ENCODE measurements at regions not wholly inside any gene's neighbourhood (a gene's known extent, or its start where the extent isn't known, plus 50 kb on each side); places are given as distances from the start of the nearest gene placed in this dataset.

DNA sequence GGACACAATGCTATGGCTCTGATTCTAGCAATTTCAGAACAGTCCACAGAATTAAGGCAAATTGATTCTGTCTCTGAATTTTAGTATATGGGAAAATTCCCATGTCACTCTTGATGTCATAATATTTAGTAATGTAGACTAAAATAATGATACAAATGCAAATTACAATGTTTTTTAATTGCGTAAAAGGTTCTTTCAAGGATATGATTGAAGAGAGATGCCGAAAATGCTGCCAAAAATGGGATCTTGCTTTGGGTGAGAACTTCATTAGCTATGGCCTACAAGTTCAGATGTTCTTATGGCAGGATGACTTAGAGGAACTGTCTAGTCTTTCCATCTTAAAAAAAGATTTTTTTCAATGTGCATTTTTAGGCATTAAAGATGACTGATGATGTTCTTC is 170.6 kb downstream of the TMA16 start:
- H3K27me3 ChIP-seq (ENCODE audit: control insufficient read depth, insufficient read depth), result no peaks in the 10 kb centered on the region
- H3K9me3 ChIP-seq (ENCODE audit: control insufficient read depth, low read length), result no peaks in the 10 kb centered on the region
- DNase-seq, result no peak
- intact Hi-C loops (cut with DNase I), result no loop called here
- ATAC-seq, result no peak
- H3K4me3 ChIP-seq (ENCODE audit: low read length), result no peak overlapping the region
- 90% methylated on average over 2 of the region's 2 CpGs for WGBS
- H3K4me1 ChIP-seq (ENCODE audit: control insufficient read depth, insufficient read depth, low read length), result no peaks in the 10 kb centered on the region
- no peak overlapping the region for H3K27ac ChIP-seq (ENCODE audit: low read length)

DNA sequence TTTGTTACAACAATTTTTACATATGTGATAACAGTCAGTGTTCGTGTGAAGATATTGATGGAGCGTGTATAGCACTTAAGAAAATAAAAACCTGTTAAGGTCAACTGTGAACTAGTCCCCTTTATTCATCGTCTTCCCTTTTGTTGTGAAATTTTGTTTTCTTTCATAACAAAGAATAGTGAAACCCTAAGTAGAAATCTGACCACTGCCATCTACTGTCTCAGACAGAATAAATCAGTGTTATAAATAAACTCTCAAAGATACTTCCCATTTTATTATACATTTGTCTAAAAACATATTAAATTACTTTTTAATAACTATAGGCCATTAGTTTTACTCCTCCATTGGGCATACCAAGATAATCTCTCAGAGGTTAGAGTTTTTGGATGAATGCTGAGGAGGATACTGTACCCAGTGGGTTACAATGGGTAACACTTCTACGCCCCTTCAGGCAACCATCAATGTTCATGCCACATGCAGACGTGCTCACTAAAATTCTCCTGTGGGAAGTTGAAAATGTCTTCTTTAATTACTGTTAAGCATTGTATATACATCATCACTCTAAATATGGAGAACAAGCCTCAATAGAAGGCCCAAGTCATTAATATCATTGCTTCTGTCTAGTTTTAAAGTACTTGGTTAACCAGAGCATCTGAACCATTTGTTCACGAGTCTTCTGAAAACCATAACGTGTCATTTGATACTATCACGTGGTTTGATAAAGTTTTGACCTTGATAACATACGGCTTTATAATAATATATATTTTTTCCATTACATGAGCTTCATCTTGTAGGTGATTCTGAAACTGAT is 171.2 kb downstream of the TMA16 start:
- 75% methylated on average over 9 of the region's 9 CpGs for WGBS
- Histone ChIP-seq H3K27ac (ENCODE audit: low read length) (no peak overlapping the region), H3K4me3 (ENCODE audit: low read length) (no peak overlapping the region), H3K27me3 (ENCODE audit: control insufficient read depth, insufficient read depth) (no peaks in the 10 kb centered on the region), H3K9me3 (ENCODE audit: control insufficient read depth, low read length) (no peaks in the 10 kb centered on the region), H3K4me1 (ENCODE audit: control insufficient read depth, insufficient read depth, low read length) (no peaks in the 10 kb centered on the region)
- ATAC-seq (no peak), DNase-seq (no peak)
- intact Hi-C loops (cut with DNase I), result no loop called here

DNA sequence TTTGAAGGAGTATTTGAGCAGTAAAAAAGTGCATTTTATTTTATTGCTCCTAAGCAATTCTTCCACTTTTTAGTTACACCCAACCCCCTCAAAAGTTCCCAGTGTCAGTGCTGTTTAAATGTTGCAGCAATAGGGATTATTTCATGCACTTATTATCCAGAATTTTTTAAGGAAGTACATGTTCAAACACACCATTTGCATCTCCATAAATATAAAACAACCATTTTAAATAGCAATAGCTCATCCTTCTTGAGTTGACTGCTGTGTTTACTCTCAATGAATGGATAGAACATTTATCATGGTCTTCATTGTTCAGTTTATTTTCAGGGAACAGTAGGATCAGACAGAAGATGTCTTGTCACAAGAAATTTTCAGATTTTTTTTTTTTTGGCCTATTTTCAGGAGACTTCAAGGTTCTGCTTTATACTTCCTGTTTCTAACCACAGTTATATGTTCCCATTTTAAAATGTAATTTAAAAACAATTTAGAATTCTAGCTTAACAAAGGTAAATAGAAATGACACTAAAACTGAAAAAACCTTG is 171.9 kb downstream of the TMA16 start:
- no peak for ATAC-seq
- no peaks in the 10 kb centered on the region for H3K9me3 ChIP-seq (ENCODE audit: control insufficient read depth, low read length)
- no peak for DNase-seq
- H3K27ac ChIP-seq (ENCODE audit: low read length), result no peak overlapping the region
- no peaks in the 10 kb centered on the region for H3K4me1 ChIP-seq (ENCODE audit: control insufficient read depth, insufficient read depth, low read length)
- no peak overlapping the region for H3K4me3 ChIP-seq (ENCODE audit: low read length)
- no peaks in the 10 kb centered on the region for H3K27me3 ChIP-seq (ENCODE audit: control insufficient read depth, insufficient read depth)
- intact Hi-C loops (cut with DNase I), result no loop called here

DNA sequence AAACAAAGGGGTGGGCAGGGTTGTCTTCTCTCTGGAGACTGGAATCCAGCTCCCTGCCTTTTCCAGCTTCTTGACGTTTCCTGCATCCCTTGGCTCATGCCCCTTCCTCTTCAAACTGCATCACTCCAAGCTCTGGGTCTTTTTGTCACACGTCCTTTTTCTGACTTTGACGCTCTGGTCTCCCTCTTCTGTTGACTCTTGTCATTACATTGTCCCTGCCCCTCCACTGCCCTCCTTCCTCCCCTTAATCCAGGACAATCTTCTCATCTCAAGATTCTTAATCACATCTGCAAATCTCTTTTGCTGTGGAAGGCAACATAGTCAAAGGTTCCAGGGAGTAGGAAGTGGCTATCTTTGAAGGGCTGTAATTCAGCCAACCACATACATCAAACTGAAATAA is 178.3 kb downstream of the TMA16 start:
- H3K9me3 ChIP-seq (ENCODE audit: control insufficient read depth, low read length), result no peaks in the 10 kb centered on the region
- no peak overlapping the region for H3K4me3 ChIP-seq (ENCODE audit: low read length)
- WGBS, result 65% methylated on average over 3 of the region's 3 CpGs
- no peak for DNase-seq
- no peaks in the 10 kb centered on the region for H3K27me3 ChIP-seq (ENCODE audit: control insufficient read depth, insufficient read depth)
- H3K4me1 ChIP-seq (ENCODE audit: control insufficient read depth, insufficient read depth, low read length), result no peaks in the 10 kb centered on the region
- H3K27ac ChIP-seq (ENCODE audit: low read length), result no peak overlapping the region
- intact Hi-C loops (cut with DNase I), result no loop called here
- no peak for ATAC-seq

DNA sequence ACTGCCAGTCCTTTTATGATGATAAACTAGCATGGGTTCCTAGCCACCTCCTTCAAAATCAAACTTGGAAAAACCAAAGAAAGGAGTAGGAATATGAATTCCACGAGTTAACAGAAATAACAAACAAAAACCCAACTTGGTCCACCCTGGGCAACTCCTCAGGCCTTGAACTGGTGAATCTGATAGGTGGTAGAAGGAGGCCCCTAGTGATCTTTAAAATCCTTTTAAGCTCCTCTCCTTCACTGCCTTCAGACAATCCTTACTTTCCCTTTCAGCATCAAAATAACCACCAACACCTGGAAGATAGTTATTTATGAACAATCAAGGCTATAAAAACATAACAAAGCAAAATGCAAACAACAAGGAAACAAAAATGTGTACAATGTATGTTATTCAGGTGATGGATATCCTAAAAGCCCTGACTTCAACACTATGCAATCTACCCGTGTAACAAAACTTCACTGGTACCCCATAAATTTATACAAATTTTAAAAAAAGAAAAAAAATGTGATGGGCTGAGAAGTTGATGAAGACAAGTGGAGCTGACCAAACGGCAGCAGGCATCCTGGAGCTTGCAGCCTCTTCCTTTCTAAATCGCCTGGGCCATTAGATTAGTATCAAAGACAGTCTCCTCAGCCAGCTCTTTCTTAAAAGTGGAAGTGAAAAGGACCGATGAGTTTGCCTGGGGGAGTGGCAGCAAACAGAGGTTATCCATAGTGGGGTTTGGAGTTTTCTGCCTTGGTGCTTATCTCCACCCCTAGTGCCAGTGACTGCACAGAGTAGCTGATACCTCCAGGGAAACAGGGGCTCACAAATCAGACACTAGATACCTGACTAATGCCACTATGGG is 179.6 kb downstream of the TMA16 start:
- 42% methylated on average over 5 of the region's 5 CpGs for WGBS
- intact Hi-C loops (cut with DNase I), result no loop called here
- Histone ChIP-seq H3K9me3 (ENCODE audit: control insufficient read depth, low read length) (no peaks in the 10 kb centered on the region), H3K4me1 (ENCODE audit: control insufficient read depth, insufficient read depth, low read length) (no peaks in the 10 kb centered on the region), H3K27ac (ENCODE audit: low read length) (no peak overlapping the region), H3K27me3 (ENCODE audit: control insufficient read depth, insufficient read depth) (no peaks in the 10 kb centered on the region), H3K4me3 (ENCODE audit: low read length) (no peak overlapping the region)
- DNase-seq (no peak), ATAC-seq (no peak)

DNA sequence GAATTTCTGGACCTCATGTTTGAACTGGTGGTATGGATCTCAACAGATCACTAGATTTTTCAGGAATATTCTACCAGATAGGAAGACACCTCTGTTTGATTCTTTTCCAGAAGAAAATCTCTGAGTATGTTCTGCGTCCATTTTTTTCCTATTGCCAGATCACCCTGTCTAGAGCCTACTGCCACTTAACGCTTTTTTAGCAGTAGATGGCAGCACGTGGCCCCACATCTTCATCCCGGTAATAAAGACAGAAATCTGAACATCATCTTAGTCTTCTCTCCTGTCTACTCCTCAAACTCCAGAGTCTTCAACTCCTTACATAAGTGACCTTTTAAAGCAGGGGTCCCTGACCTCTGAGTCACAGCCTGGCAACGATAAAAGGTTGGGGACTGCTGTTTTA is 184.7 kb downstream of the TMA16 start:
- no peaks in the 10 kb centered on the region for H3K4me1 ChIP-seq (ENCODE audit: control insufficient read depth, insufficient read depth, low read length)
- no peaks in the 10 kb centered on the region for H3K27me3 ChIP-seq (ENCODE audit: control insufficient read depth, insufficient read depth)
- no peak overlapping the region for H3K4me3 ChIP-seq (ENCODE audit: low read length)
- H3K9me3 ChIP-seq (ENCODE audit: control insufficient read depth, low read length), result no peaks in the 10 kb centered on the region
- DNase-seq (no peak), ATAC-seq (no peak)
- no peak overlapping the region for H3K27ac ChIP-seq (ENCODE audit: low read length)
- WGBS, result 65% methylated on average over 5 of the region's 5 CpGs
- intact Hi-C loops (cut with DNase I), result no loop called here

DNA sequence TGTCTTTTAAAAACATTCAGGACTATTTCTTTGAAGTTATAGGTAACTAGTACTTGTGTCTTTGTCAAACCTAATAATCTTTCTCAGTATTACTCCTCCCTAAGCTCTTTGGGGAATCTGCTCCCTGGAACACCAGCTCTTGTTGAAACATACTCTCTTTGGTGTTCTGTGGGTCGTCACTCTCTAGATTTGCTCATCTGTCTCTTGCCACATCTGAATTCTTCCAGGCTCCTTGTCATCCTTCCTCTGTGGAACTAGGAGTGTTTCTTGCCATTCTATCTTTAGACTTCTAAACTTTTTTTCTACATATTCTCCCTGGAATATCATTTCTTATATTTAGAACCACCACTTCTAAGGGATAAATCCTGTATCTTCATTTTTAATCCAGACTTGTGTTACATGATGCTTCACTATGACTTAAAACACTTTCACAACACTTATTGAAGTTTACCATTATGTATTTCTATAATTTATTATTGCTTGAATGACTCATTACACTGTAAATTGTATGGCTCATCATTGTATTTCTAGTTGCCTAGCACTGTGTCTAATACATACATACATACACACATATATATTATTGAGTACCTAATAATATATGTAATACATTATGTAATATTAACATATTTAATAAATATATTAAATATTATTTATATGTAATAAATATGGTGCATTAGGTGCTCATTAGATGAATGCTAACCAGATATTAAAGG is 186.1 kb downstream of the TMA16 start:
- no peak for DNase-seq
- intact Hi-C loops (cut with DNase I), result loop anchor here in 1 of 4 donors (10.0 kb wide), 1 partner anchor 126 kb away; no protein-coding TSS in a partner anchor
- H3K27ac ChIP-seq (ENCODE audit: low read length), result no peak overlapping the region
- no peaks in the 10 kb centered on the region for H3K4me1 ChIP-seq (ENCODE audit: control insufficient read depth, insufficient read depth, low read length)
- 29% methylated on average over 1 of the region's 1 CpG for WGBS
- no peak for ATAC-seq
- H3K4me3 ChIP-seq (ENCODE audit: low read length), result no peak overlapping the region
- H3K9me3 ChIP-seq (ENCODE audit: control insufficient read depth, low read length), result no peaks in the 10 kb centered on the region
- no peaks in the 10 kb centered on the region for H3K27me3 ChIP-seq (ENCODE audit: control insufficient read depth, insufficient read depth)

DNA sequence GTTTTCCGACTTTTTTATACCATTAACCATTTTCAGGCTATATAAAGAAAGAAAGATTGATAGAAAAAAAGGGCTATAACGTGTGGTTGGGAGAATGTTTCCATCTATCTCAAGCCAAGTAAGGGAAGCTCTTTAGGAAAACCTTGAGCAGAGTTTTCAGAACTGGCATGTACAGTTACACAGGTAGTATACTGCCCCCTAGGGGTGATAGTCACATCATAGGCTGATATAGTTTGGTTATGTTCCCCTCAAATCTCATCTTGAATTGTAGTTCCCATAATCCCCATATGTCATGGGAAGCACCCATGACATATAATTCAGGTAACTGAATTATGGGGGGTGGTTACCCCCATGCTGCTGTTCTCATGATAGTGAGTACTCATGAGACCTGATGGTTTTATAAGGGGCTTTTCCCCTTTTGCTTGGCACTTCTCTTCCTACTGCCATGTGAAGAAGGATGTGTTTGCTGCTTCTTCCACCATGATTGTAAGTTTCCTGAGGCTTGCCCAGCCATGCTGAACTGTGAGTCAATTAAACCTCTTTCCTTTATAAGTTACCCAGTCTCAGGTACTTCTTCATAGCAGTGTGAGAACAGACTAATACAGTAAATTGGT is 186.8 kb downstream of the TMA16 start:
- Histone ChIP-seq H3K4me3 (ENCODE audit: low read length) (no peak overlapping the region), H3K27ac (ENCODE audit: low read length) (no peak overlapping the region), H3K9me3 (ENCODE audit: control insufficient read depth, low read length) (no peaks in the 10 kb centered on the region), H3K4me1 (ENCODE audit: control insufficient read depth, insufficient read depth, low read length) (no peaks in the 10 kb centered on the region), H3K27me3 (ENCODE audit: control insufficient read depth, insufficient read depth) (no peaks in the 10 kb centered on the region)
- WGBS, result 25% methylated on average over 2 of the region's 2 CpGs
- intact Hi-C loops (cut with DNase I), result loop anchor here in 1 of 4 donors (10.0 kb wide), 1 partner anchor 127 kb away; no protein-coding TSS in a partner anchor
- DNase-seq (no peak), ATAC-seq (no peak)

DNA sequence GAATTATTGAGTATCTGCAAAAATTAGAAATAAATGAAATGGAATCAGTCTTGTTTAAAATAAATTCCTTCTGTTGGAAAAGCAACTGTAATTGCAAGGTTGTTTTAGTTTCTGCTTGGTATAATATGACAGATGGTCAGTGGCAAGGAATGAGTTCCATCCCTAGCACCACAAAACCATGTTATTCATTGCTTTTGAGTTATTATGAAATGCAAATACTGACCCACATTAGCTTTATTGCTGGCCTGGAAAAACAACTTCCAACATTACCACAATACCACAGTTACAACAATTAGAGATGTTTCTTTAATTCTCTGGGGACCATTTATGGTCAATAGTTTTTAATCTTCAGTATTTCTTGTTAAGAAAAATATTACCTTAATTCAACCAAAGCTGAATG is 194.4 kb downstream of the TMA16 start:
- intact Hi-C loops (cut with DNase I), result loop anchor here in 1 of 4 donors (10.0 kb wide), 1 partner anchor 134 kb away; no protein-coding TSS in a partner anchor
- H3K4me3 ChIP-seq (ENCODE audit: low read length), result no peak overlapping the region

DNA sequence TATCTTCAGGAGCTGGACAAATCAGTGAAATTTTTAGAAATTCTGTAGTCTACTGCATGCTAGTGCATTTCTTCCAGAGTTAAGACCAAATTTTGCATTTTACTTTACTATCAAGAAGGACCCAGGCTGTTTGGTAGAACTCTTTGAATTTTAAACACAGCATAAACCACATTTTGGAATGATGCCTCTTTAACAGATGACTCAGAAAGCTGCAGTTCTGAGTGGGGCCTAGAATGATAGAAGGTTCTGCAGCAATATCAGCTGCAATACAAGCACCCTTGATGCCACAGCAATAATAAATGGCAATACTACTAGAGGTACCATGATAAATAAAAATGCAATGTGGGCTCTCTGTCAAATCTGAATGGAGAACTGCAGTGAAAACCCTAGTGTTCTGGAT is 198.7 kb downstream of the TMA16 start:
- no peaks in the 10 kb centered on the region for H3K27me3 ChIP-seq (ENCODE audit: control insufficient read depth, insufficient read depth)
- no peak overlapping the region for H3K4me3 ChIP-seq (ENCODE audit: low read length)
- no peak for DNase-seq
- H3K27ac ChIP-seq (ENCODE audit: low read length), result no peak overlapping the region
- intact Hi-C loops (cut with DNase I), result no loop called here
- no peak for ATAC-seq
- H3K9me3 ChIP-seq (ENCODE audit: control insufficient read depth, low read length), result no peaks in the 10 kb centered on the region
- no peaks in the 10 kb centered on the region for H3K4me1 ChIP-seq (ENCODE audit: control insufficient read depth, insufficient read depth, low read length)

More for the DNA sequence above, 194.4 kb downstream of the TMA16 start:
- Histone ChIP-seq H3K27ac (ENCODE audit: low read length) (no peak overlapping the region), H3K9me3 (ENCODE audit: control insufficient read depth, low read length) (no peaks in the 10 kb centered on the region), H3K4me1 (ENCODE audit: control insufficient read depth, insufficient read depth, low read length) (no peaks in the 10 kb centered on the region), H3K27me3 (ENCODE audit: control insufficient read depth, insufficient read depth) (no peaks in the 10 kb centered on the region)
- no peak for DNase-seq
- ATAC-seq, result no peak
